HUDEP-2 (cell line): ENCODE measurements at regions not wholly inside any gene's neighbourhood (a gene's known extent, or its start where the extent isn't known, plus 50 kb on each side); places are given as distances from the start of the nearest gene placed in this dataset.
"Not testable (repeated sequence)": the region's sequence is repeated elsewhere in the genome, so short reads cannot be mapped to it uniquely, and the experiment has no call there.

Experiments used
- DNase-seq, 76 experiments: peaks; one replicate each; lab custom pipeline; 2025; ENCODE audit not compliant: unreplicated experiment in 76 of 76; lab: John Stamatoyannopoulos, UW

GRCh38 chr3:103532986-103533385, 1098.2 kb downstream of the ZPLD1 start:
- no peak for DNase-seq

DNA sequence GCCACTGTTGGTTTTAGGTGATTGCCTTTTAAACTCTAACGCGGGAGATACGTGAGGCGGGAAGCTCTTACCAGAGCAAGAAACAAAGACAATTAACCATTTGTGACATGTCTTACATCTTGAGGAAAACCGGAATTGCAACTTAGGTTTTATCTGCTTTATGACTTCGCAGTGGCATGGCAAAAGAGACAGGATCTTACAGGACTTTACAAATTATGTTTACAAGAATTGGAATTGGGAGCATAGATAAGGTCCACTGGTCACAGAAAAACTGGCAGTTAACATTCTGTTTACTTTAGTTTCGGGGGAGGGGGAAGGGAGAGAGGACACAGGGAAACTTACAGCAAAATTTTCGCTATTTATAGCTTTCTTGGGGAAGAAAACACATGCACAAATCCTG, 1119.6 kb downstream of the ZPLD1 start:
- no peak for DNase-seq

GRCh38 chr3:103564116-103564515, 1129.3 kb downstream of the ZPLD1 start:
- not testable (repeated sequence) for DNase-seq

DNA sequence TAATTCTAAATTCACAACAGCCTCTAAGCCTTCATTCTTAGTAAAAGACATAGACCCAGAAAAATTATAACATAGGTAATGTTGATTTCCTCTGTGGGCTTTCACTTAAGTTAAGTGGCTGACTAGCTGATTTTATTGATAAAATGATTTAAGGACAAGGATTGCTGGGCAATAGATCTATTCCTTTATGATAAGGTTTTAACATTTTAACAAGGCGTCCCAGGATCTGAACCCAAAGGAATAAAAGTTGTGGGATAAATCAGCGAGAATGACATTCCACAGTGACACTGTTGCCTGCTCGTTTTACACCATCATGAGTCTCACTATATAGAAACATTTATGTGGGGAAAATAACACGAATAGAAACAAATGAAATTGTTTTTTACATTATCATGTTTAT, 1151.0 kb downstream of the ZPLD1 start:
- DNase-seq, result no peak

DNA sequence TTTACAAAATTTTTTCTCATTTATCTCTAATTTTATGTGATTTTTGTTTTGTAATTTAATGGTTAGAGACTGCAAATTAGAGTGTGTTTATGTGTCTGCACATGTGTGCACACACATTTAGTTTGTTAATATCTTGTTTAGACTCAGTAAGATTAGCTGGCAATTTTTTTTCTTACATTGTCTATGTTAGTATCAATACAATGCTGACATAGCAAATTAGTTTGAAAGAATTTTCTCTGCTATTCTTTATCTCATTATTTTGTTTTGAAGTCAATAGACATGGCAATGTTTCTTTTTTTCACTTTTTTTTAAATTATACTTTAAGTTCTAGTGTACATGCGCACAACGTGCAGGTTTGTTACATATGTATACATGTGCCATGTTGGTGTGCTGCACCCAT, 1155.0 kb downstream of the ZPLD1 start:
- DNase-seq, result no peak

GRCh38 chr3:103600844-103601243, 1166.0 kb downstream of the ZPLD1 start:
- DNase-seq, result no peak

DNA sequence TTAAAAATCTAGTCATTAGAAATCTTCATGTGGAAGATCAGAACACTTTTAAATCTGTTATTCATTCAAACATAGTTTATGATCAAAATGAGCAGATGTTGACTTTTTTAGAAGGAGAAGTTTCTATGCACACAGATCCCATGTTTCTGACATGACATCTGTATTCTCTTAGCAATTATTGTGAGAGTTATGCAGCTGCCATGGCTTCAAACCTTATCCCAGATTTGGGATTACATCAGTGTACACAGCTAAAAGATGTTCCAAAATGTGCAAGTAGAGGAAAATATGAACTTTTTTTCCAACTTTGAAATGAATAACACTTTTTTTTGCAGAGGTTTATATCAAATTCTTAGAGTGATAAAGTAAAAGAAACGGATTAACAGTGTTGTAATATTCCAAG, 1166.9 kb downstream of the ZPLD1 start:
- no peak for DNase-seq

DNA sequence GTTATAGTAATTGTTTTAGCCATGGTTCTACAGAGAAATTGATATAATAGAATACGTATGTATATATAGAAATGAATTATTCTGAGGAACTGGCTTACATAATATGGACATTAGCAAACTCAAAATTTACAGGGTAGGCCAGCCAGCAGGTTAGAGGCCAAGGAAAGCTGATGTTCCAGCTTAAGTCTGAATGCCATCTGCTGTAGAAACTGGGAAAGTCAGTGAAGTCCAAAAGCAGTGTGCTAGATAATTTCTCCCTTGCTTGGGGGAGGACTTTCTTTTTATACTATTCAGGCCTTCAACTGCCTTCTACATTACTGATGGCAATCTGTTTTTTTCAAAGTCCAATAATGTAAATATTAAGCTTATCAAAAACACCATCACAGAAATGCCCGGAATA, 1174.7 kb downstream of the ZPLD1 start:
- DNase-seq, result no peak

DNA sequence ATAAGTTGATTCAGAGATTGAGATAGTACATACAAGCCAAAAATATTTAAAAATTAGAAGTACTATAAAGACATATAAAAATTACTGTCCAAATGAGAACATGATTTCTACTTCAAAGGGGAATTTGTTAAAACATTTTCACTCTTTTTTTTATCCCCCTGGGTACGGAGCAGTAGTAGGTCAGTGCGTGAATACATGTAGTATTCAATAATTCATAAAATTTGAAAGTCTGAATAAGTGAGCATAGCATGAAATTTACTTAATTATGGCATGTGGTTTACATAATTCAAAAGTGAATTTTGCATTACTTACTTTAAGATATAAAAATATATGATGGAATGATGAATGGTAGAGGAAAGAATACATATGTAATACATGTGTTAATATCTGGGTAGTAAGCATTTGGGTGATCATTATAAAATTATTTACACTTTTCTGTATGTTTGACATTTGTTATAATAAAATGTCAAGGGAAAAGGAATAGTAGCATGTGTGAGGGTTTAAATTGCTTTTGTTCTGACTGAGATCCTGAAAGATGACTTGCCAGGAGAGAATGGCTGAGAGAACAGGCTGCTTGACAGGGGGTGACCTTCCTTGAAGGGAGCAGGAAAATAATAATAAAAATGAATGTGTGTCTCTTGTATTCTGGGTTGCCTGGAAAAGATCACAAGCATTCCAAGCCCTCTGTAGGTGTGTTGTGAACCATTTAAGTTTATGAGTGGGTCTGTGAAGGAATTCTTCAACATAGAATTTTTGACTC, 1178.8 kb downstream of the ZPLD1 start:
- no peak for DNase-seq

DNA sequence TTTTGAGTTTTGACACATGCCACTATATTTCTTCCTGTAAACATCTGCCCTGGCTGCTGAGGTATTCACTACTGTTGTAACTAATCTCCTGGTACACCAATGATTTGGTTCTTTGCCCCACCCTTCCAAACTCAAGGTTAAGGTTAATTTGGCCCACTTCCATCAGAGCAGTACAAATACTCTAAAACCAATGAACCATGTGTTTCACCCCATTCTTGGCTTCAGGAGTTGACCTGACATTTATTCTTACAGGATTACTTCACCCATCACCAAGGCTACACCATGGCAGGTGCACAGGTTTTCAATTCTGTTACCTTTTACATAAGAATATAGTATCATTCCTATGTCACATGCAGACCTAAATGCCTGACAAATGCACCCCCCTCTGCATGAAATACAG, 1179.9 kb downstream of the ZPLD1 start:
- DNase-seq, result no peak

DNA sequence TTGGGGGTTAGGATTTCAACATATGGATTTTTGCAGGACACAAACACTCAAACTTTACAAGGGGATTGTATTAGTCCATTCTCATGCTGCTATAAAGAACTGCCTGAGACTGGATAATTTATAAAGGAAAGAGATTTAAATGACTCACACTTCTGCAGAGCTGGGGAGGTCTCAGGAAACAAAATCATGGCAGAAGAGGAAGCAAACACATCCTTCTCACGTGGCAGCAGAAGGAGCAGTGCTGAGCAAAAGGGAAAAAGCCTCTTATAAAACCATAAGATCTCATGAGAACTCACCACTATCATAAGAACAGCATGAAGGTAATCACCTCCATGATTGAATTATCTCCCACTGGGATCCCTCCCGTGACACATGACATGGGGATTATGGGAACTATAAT, 1183.1 kb downstream of the ZPLD1 start:
- DNase-seq, result no peak

GRCh38 chr3:103624271-103624670, 1189.5 kb downstream of the ZPLD1 start:
- no peak for DNase-seq

- DNase-seq, result no peak
Observed at GRCh38 chr3:103629391-103629790, 1194.6 kb downstream of the ZPLD1 start.

DNA sequence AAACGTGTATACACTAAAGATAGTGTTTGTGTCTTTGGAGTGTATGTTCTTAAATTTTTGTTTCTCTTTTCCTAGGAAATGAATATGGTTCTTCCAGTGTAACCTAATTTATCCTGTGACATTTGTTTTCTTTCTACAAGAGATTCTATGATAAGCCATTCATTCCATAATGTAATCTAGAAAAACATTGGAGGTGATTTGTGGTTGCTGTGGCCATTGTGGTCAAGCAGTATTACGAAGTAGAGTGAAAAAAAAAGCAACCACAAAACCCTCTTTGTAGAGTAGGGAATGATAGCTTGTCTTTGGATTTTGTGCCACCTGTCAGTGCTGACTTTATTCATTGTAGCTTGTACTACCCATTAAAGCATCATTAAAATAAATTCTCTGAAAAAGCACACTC, 1209.6 kb downstream of the ZPLD1 start:
- no peak for DNase-seq

DNA sequence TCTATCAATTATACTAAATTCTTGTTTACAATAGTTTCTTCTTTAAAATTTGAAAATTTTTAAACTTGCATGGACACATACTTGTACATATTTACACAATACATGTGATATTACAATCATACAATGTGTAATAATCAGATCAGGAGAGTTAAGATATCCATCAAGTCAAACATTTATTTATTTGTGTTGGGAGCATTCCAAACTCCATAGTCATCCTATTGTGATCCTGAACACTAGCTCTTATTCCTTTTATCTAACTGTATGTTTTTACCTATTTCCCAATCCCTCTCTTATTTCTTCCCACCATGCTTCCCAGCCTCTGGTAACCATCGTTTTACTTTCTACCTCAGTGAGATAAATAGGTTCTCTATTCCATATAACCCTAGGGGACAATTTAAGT, 1219.2 kb downstream of the ZPLD1 start:
- DNase-seq, result no peak

- no peak for DNase-seq
Observed at GRCh38 chr3:103657756-103658155, 1222.9 kb downstream of the ZPLD1 start.

DNA sequence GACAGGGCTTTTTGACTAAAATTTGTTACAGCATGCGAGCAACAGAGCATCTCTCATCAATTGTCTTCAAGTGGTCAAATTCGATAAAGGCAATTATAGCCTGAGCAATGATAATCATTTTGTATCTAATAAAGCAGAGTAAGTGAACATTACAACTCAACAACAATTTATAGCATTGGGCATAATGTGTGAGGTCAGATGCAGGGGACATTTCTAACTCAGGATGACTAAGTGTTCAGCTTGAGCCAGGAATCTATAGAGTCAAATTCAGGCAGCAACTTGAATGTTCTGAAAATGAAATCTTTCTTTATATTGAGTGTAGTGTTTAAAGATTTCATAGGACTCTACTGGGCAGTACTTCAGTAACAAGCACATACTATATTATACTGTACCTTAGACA, 1226.0 kb downstream of the ZPLD1 start:
- DNase-seq, result no peak

GRCh38 chr3:103662591-103662990, 1227.8 kb downstream of the ZPLD1 start:
- no peak for DNase-seq

GRCh38 chr3:103672346-103672745, 1237.5 kb downstream of the ZPLD1 start:
- DNase-seq, result no peak

DNA sequence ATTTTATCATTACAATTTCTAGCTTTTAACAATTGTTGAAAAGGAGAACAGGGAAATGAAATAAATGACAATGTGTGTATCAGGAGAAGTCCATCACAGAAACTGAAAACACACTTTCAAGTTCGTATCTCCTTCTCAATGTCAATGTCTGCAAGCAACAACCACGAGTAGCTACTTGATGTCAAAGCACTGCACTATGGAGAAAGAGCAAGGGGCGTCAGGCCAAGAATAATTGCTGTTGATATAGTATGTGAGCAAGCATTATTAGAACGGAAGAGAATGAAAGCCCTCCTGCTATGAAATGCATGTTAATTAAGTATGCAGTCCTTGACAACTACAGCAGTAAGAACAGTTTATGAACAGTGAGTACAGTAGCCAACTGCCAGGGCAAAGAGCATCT, 1250.1 kb downstream of the ZPLD1 start:
- no peak for DNase-seq

DNA sequence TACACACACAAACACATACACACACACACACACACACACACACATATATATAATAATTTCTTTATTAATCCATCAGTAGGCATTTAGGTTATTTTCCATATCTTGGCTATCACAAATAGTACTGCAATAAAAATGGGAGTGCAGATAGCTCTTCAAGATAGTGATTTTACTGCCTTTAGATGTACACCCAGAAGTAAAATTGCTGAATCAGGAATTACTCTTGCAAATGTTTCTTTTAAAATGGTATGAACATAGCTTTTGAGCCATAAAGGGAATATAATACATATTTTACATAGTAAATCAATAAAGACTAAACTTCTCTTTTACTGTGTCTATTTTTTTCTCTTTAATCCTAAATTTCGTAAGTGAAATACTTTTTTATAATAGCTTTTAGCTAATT, 1251.1 kb downstream of the ZPLD1 start:
- no peak for DNase-seq

DNA sequence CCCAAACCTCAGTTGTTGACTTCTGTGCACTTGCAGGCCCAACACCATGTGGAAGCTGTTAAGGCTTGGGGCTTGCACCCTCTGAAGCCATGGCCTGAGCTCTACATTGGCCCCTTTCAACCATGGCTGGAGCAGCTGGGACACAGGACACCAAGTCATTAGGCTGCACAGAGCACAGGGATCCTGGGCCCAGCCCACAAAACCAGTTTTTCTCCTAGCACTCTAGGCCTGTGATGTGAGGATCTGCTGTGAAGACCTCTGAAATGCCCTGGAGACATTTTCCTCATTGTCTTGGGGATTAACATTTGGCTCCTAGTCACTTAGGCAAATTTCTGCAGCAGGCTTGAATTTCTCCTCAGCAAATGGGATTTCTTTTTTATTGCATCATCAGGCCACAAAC, 1255.7 kb downstream of the ZPLD1 start:
- no peak for DNase-seq

GRCh38 chr3:103693831-103694230, 1259.0 kb downstream of the ZPLD1 start:
- no peak for DNase-seq
